GM12891 (cell line): ENCODE measurements at regions not wholly inside any gene's neighbourhood (a gene's known extent, or its start where the extent isn't known, plus 50 kb on each side); places are given as distances from the start of the nearest gene placed in this dataset.

Source experiments
- POLR2A ChIP-seq: IDR thresholded peaks from 2 replicates; pipeline ENCODE4 v1.6.1; 2011; ENCODE audit warnings: low read depth, low read length, control low read depth
- POLR2AphosphoS5 ChIP-seq: IDR thresholded peaks from 2 replicates; pipeline ENCODE4 v1.6.1; 2011; ENCODE audit warnings: low read depth, low read length, control low read depth
- SPI1 ChIP-seq: IDR thresholded peaks from 2 replicates; pipeline ENCODE4 v1.6.1; 2011; ENCODE audit warnings: low read depth, low read length, control low read depth
- TAF1 ChIP-seq: IDR thresholded peaks from 2 replicates; pipeline ENCODE4 v1.6.1; 2011; ENCODE audit warnings: low read depth, low read length, control low read depth

DNA sequence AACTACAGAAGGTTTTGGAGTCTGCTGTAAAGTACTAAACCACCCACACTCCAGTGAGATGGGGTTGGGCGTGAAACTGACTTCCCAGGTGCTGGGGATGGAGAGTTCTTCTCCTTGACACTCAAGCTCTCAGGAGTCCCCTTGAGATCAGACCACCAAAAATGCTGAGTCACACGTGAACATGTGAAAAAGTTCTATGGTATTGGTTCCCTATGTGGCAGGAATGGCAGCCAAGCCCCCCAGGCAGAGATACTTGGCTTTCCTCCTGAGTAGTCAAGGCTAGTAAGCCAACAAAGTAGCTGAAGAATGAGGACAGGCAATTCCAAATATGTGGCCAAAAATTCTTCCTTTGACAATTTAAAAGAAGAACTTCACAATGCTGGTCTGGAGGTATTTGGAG is 222.0 kb upstream of the ADAMTS3 start:
- no peak for TF ChIP-seq POLR2A
- no peak for TF ChIP-seq POLR2AphosphoS5
- TF ChIP-seq TAF1 = no peak
- TF ChIP-seq SPI1 = no peak
